Osteocyte (in vitro differentiated cells): ENCODE measurements at regions not wholly inside any gene's neighbourhood (a gene's known extent, or its start where the extent isn't known, plus 50 kb on each side); places are given as distances from the start of the nearest gene placed in this dataset.

ENCODE experiments used
- DNase-seq: peaks from one replicate; pipeline ENCODE4 v3.0.0; 2021; ENCODE audit warnings: mixed read lengths; ENCODE audit not compliant: unreplicated experiment; ENCODE audit errors: extremely low spot score
- H3K27ac Mint-ChIP-seq: one replicate; pipeline ENCODE4 v1.8.0; 2021; ENCODE audit warnings: mild to moderate bottlenecking, mixed read lengths; ENCODE audit not compliant: unreplicated experiment
- H3K27me3 Mint-ChIP-seq: one replicate; pipeline ENCODE4 v1.8.0; 2021; ENCODE audit warnings: mixed read lengths; ENCODE audit not compliant: unreplicated experiment
- H3K36me3 Mint-ChIP-seq: one replicate; pipeline ENCODE4 v1.8.0; 2021; ENCODE audit warnings: mixed read lengths; ENCODE audit not compliant: unreplicated experiment
- H3K4me1 Mint-ChIP-seq: one replicate; pipeline ENCODE4 v1.8.0; 2021; ENCODE audit warnings: mixed read lengths; ENCODE audit not compliant: unreplicated experiment
- H3K4me3 Mint-ChIP-seq: one replicate; pipeline ENCODE4 v1.8.0; 2021; ENCODE audit warnings: mild to moderate bottlenecking, moderate library complexity, mixed read lengths; ENCODE audit not compliant: unreplicated experiment
- H3K9me3 Mint-ChIP-seq: one replicate; pipeline ENCODE4 v1.8.0; 2021; ENCODE audit warnings: mixed read lengths; ENCODE audit not compliant: unreplicated experiment
- CTCF ChIP-seq: fragments of 200-600 bp; sonication (generic); IDR thresholded peaks from 2 replicates; pipeline ENCODE4 v1.5.0; 2021; ENCODE audit warnings: antibody characterized with exemption, mild to moderate bottlenecking, moderate library complexity

- no peak overlapping the region for H3K27ac Mint-ChIP-seq
- DNase-seq: no peak
- H3K9me3 Mint-ChIP-seq: no peaks in the 10 kb centered on the region
- no peaks in the 10 kb centered on the region for H3K36me3 Mint-ChIP-seq
- no peak overlapping the region for H3K4me3 Mint-ChIP-seq
- no peaks in the 10 kb centered on the region for H3K27me3 Mint-ChIP-seq
- TF ChIP-seq CTCF: no peak
- H3K4me1 Mint-ChIP-seq: no peaks in the 10 kb centered on the region
Observed at GRCh38 chr18:49697049-49697448, 116.3 kb downstream of the ACAA2 start.

GRCh38 chr18:49694402-49694801, 118.9 kb downstream of the ACAA2 start:
- peaks cover 14% of the 10 kb centered on the region for H3K4me1 Mint-ChIP-seq
- no peaks in the 10 kb centered on the region for H3K9me3 Mint-ChIP-seq
- no peaks in the 10 kb centered on the region for H3K36me3 Mint-ChIP-seq
- no peak overlapping the region for H3K4me3 Mint-ChIP-seq
- TF ChIP-seq CTCF: no peak
- no peak overlapping the region for H3K27ac Mint-ChIP-seq
- H3K27me3 Mint-ChIP-seq: no peaks in the 10 kb centered on the region
- no peak for DNase-seq

GRCh38 chr18:49693717-49694005, 119.7 kb downstream of the ACAA2 start:
- H3K4me3 Mint-ChIP-seq: no peak overlapping the region
- DNase-seq: no peak
- no peaks in the 10 kb centered on the region for H3K27me3 Mint-ChIP-seq
- H3K4me1 Mint-ChIP-seq: peaks cover 14% of the 10 kb centered on the region
- TF ChIP-seq CTCF: no peak
- H3K9me3 Mint-ChIP-seq: no peaks in the 10 kb centered on the region
- no peaks in the 10 kb centered on the region for H3K36me3 Mint-ChIP-seq
- no peak overlapping the region for H3K27ac Mint-ChIP-seq

GRCh38 chr18:49692906-49693716, 120.2 kb downstream of the ACAA2 start:
- DNase-seq: no peak
- no peak overlapping the region for H3K4me3 Mint-ChIP-seq
- no peaks in the 10 kb centered on the region for H3K9me3 Mint-ChIP-seq
- H3K27ac Mint-ChIP-seq: no peak overlapping the region
- no peaks in the 10 kb centered on the region for H3K27me3 Mint-ChIP-seq
- TF ChIP-seq CTCF: no peak
- H3K36me3 Mint-ChIP-seq: no peaks in the 10 kb centered on the region
- H3K4me1 Mint-ChIP-seq: peaks cover 14% of the 10 kb centered on the region

GRCh38 chr18:49691177-49691608, 122.1 kb downstream of the ACAA2 start:
- H3K27ac Mint-ChIP-seq: peak overlapping the region; percentile 40
- no peaks in the 10 kb centered on the region for H3K27me3 Mint-ChIP-seq
- no peak for TF ChIP-seq CTCF
- H3K4me1 Mint-ChIP-seq: peaks cover 14% of the 10 kb centered on the region
- no peaks in the 10 kb centered on the region for H3K9me3 Mint-ChIP-seq
- no peak overlapping the region for H3K4me3 Mint-ChIP-seq
- no peak for DNase-seq
- H3K36me3 Mint-ChIP-seq: no peaks in the 10 kb centered on the region
